ENCODE measurements at regions not wholly inside any gene's neighbourhood (a gene's known extent, or its start where the extent isn't known, plus 50 kb on each side); places are given as distances from the start of the nearest gene placed in this dataset.

DNA sequence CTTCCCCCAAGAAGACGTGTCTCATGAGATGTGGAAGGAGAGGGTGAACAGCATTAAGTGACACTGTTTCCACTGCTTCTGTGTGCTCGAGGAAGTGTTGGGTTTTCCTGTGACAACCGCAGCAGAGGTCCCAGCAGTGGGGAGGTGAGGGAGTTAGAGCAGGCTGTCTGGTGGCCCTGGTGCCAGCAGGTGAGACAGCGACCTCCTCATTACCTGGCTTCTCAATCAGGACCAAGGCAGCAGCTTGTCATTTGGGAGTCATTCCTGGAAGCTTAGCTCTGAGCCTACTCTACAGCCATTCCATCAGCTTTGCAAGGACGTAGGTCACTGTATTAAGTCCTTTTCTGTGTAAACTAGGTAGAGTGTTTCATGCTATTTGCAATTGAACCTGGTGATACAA lies 63.3 kb upstream of the RGMA start:
- Histone ChIP-seq H3K27me3 (ENCODE audit: insufficient read depth, poor library complexity, severe bottlenecking) (no peaks in the 10 kb centered on the region), H3K4me3 (ENCODE audit: severe bottlenecking) (no peak overlapping the region), H3K36me3 (ENCODE audit: low read depth) (no peaks in the 10 kb centered on the region), H3K4me1 (ENCODE audit: insufficient read depth, poor library complexity, severe bottlenecking) (no peaks in the 10 kb centered on the region), H3K27ac (ENCODE audit: poor library complexity, severe bottlenecking) (no peak overlapping the region), H3K9me3 (ENCODE audit: severe bottlenecking) (no peaks in the 10 kb centered on the region)
- ATAC-seq (ENCODE audit: low read depth) (no peak), DNase-seq (ENCODE audit: low spot score) (no peak)
- TF ChIP-seq, protein P1, sequence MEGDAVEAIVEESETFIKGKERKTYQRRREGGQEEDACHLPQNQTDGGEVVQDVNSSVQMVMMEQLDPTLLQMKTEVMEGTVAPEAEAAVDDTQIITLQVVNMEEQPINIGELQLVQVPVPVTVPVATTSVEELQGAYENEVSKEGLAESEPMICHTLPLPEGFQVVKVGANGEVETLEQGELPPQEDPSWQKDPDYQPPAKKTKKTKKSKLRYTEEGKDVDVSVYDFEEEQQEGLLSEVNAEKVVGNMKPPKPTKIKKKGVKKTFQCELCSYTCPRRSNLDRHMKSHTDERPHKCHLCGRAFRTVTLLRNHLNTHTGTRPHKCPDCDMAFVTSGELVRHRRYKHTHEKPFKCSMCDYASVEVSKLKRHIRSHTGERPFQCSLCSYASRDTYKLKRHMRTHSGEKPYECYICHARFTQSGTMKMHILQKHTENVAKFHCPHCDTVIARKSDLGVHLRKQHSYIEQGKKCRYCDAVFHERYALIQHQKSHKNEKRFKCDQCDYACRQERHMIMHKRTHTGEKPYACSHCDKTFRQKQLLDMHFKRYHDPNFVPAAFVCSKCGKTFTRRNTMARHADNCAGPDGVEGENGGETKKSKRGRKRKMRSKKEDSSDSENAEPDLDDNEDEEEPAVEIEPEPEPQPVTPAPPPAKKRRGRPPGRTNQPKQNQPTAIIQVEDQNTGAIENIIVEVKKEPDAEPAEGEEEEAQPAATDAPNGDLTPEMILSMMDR (IDR thresholded peaks at IDR 0.05; ENCODE audit: poor library complexity, severe bottlenecking), result no peak

DNA sequence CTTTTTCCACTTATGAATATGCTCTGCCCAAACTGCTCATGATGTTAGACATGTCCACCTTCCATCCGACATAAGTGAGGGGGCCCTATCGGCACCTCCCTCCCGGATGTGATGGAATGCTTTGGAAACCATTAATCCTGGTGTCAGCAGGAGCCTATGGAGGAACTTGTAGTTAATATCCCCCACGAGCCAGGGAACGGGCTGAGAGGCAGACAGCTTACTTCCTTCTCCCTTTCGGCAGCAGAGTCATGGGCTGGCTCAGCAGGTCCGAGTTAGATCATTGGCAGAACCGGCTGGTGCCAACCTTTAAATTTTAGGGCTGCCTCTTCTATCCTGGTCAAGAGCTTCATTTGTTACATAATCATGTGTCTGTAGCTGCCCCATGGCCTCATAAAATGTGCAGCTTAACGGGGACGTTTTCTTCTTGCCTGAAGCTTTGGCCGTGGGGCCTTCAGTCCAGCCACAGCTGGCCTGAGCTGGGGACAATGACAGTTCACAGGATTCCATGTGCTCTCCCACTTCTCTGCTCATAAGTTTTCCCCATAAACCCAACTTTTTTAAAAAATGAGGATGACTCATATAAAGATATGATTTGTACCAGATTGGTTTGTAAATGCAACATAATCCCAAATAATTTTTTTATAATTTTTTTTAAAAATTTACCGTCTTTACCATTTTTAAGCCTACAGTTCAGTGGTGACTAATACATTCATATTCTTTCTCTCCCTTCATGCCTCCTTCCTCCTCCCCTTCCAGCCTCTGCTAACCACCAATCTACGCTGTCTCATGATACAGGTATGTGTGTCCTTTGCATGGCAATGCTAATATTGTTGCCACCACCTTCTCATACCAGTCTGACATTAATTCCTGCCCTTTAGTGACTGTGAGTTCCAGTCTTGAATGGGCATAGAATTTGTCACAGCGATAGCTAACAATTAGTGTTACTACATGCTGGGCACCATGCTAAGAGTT lies 62.2 kb upstream of the RGMA start:
- Histone ChIP-seq H3K27me3 (ENCODE audit: insufficient read depth, poor library complexity, severe bottlenecking) (no peaks in the 10 kb centered on the region), H3K27ac (ENCODE audit: poor library complexity, severe bottlenecking) (no peak overlapping the region), H3K4me3 (ENCODE audit: severe bottlenecking) (no peak overlapping the region), H3K4me1 (ENCODE audit: insufficient read depth, poor library complexity, severe bottlenecking) (no peaks in the 10 kb centered on the region), H3K9me3 (ENCODE audit: severe bottlenecking) (no peaks in the 10 kb centered on the region), H3K36me3 (ENCODE audit: low read depth) (no peaks in the 10 kb centered on the region)
- TF ChIP-seq, protein P1 (IDR thresholded peaks at IDR 0.05; ENCODE audit: poor library complexity, severe bottlenecking), result no peak
- ATAC-seq (ENCODE audit: low read depth), result peak; percentile 69; the same call in 2 of the 3 replicates
- DNase-seq (ENCODE audit: low spot score), result no peak

DNA sequence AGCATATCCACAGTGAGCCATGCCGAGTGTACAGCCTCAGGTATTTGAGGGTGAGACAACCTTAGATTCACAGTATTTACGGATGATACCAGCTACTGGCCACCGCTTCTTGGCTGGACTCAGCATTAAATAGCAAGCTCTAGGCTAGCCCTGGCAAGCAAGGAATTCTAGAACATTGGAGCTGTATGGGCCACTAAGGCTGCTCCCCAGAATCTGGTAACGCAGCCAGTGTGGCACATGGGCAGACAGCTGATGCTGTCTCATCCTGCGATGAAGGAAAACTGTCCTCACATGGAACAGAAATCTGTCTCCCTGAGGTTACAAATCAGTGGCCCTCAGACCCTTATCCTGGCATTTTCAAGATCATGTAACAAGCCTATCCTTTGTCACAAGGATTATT lies 57.6 kb upstream of the RGMA start:
- Histone ChIP-seq H3K4me3 (ENCODE audit: severe bottlenecking) (no peak overlapping the region), H3K36me3 (ENCODE audit: low read depth) (no peaks in the 10 kb centered on the region), H3K9me3 (ENCODE audit: severe bottlenecking) (no peaks in the 10 kb centered on the region), H3K27me3 (ENCODE audit: insufficient read depth, poor library complexity, severe bottlenecking) (peaks cover 8% of the 10 kb centered on the region), H3K4me1 (ENCODE audit: insufficient read depth, poor library complexity, severe bottlenecking) (no peaks in the 10 kb centered on the region), H3K27ac (ENCODE audit: poor library complexity, severe bottlenecking) (no peak overlapping the region)
- ATAC-seq (ENCODE audit: low read depth) (no peak), DNase-seq (ENCODE audit: low spot score) (no peak)
- TF ChIP-seq, protein P1 (IDR thresholded peaks at IDR 0.05; ENCODE audit: poor library complexity, severe bottlenecking), result no peak

DNA sequence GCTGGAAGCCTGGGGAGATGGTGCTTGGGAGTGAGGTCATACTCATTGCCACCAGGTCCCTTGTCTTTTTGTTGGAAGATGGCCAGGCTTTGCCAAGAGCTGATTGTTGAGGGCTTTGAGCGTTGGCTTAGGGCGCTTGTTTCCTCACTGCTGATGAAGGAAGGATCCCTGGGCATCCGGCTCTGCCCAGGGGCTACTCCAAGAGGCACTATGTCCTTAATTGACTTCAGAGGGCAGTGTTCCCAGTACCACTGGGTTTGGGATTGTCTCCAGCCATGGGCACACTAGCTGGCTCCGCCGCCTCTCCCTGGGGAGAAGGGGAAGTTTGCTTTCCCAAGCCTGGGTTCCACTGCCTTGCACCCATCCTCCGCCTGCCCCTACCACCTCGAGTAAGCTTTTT lies 57.2 kb upstream of the RGMA start:
- DNase-seq (ENCODE audit: low spot score) (no peak), ATAC-seq (ENCODE audit: low read depth) (no peak; the same call in 2 of the 3 replicates)
- Histone ChIP-seq H3K36me3 (ENCODE audit: low read depth) (no peaks in the 10 kb centered on the region), H3K9me3 (ENCODE audit: severe bottlenecking) (no peaks in the 10 kb centered on the region), H3K27ac (ENCODE audit: poor library complexity, severe bottlenecking) (no peak overlapping the region), H3K27me3 (ENCODE audit: insufficient read depth, poor library complexity, severe bottlenecking) (peaks cover 8% of the 10 kb centered on the region), H3K4me3 (ENCODE audit: severe bottlenecking) (no peak overlapping the region), H3K4me1 (ENCODE audit: insufficient read depth, poor library complexity, severe bottlenecking) (no peaks in the 10 kb centered on the region)
- TF ChIP-seq, protein P1 (IDR thresholded peaks at IDR 0.05; ENCODE audit: poor library complexity, severe bottlenecking), result no peak

Data from RWPE2 (cell line).